Mesenchymal stem cell (in vitro differentiated cells and primary cell): ENCODE measurements at regions not wholly inside any gene's neighbourhood (a gene's known extent, or its start where the extent isn't known, plus 50 kb on each side); places are given as distances from the start of the nearest gene placed in this dataset.
A peak's percentile ranks its signal among the peaks of the same experiment; 100 is the strongest.

Experiments used
- DNase-seq: peaks from one replicate; pipeline ENCODE4 v3.0.0-alpha.2; 2013
- H2AFZ ChIP-seq: one replicate; pipeline ENCODE4 v1.6.1; 2013; ENCODE audit warnings: low read depth, mild to moderate bottlenecking, control low read depth, inconsistent platforms, low read length, moderate library complexity
- H2AK5ac ChIP-seq: 2 replicates; pipeline ENCODE4 v1.6.1; 2013; ENCODE audit warnings: low read length, moderate library complexity, mild to moderate bottlenecking, inconsistent platforms; ENCODE audit not compliant: severe bottlenecking
- H2BK120ac ChIP-seq: one replicate; pipeline ENCODE4 v1.6.1; 2013; ENCODE audit warnings: low read depth, mild to moderate bottlenecking, inconsistent platforms, low read length, moderate library complexity
- H2BK12ac ChIP-seq, 2 experiments: one replicate each; pipeline ENCODE4 v1.6.1; 2013; ENCODE audit warnings: inconsistent platforms in 2 of 2, low read length in 2 of 2, mild to moderate bottlenecking in 2 of 2, moderate library complexity in 2 of 2, control low read depth in 1 of 2
- H2BK15ac ChIP-seq: one replicate; pipeline ENCODE4 v1.6.1; 2013; ENCODE audit warnings: mild to moderate bottlenecking, low read depth, inconsistent platforms; ENCODE audit not compliant: poor library complexity, severe bottlenecking
- H2BK5ac ChIP-seq: 2 replicates; pipeline ENCODE4 v1.6.1; 2013; ENCODE audit warnings: low read depth, mild to moderate bottlenecking, low read length, control low read depth, inconsistent platforms; ENCODE audit not compliant: poor library complexity, severe bottlenecking
- H3K14ac ChIP-seq, 2 experiments: one replicate each; pipeline ENCODE4 v1.6.1; 2013; ENCODE audit warnings: inconsistent platforms in 2 of 2, low read length in 2 of 2, control low read depth in 1 of 2, mild to moderate bottlenecking in 1 of 2, moderate library complexity in 1 of 2
- H3K18ac ChIP-seq, 2 experiments: one replicate each; pipeline ENCODE4 v1.6.1; 2013; ENCODE audit warnings: inconsistent platforms in 2 of 2, low read length in 2 of 2, control low read depth in 1 of 2, low read depth in 1 of 2, mild to moderate bottlenecking in 1 of 2
- H3K23ac ChIP-seq, 2 experiments: one replicate each; pipeline ENCODE4 v1.6.1; 2013; ENCODE audit warnings: inconsistent platforms in 2 of 2, low read length in 2 of 2, mild to moderate bottlenecking in 2 of 2, moderate library complexity in 2 of 2, control low read depth in 1 of 2
- H3K27ac ChIP-seq: 2 replicates; pipeline ENCODE4 v1.5.1; 2013; ENCODE audit warnings: mild to moderate bottlenecking, moderate library complexity, low read length, control low read depth, inconsistent platforms; ENCODE audit not compliant: poor library complexity, severe bottlenecking
- H3K27me3 ChIP-seq, 2 experiments: 2 replicates each; pipeline versions ENCODE4 v1.6.1 to v1.7.0; 2013; ENCODE audit warnings: low read length in 2 of 2, mild to moderate bottlenecking in 2 of 2, moderate library complexity in 2 of 2, control low read depth in 1 of 2, inconsistent platforms in 1 of 2; ENCODE audit not compliant: control insufficient read depth in 1 of 2, insufficient read depth in 1 of 2
- H3K36me3 ChIP-seq, 2 experiments: 2 replicates each; pipeline versions ENCODE4 v1.6.1 to v1.7.0; 2013; ENCODE audit warnings: low read length in 2 of 2, control low read depth in 1 of 2, inconsistent platforms in 1 of 2, low read depth in 1 of 2, mild to moderate bottlenecking in 1 of 2; ENCODE audit not compliant: insufficient read depth in 2 of 2, control insufficient read depth in 1 of 2
- H3K4ac ChIP-seq, 2 experiments: one replicate each; pipeline ENCODE4 v1.6.1; 2013; ENCODE audit warnings: inconsistent platforms in 2 of 2, low read length in 2 of 2, mild to moderate bottlenecking in 2 of 2, moderate library complexity in 2 of 2, control low read depth in 1 of 2, low read depth in 1 of 2
- H3K4me1 ChIP-seq: 2 replicates; pipeline ENCODE4 v1.6.1; 2013; ENCODE audit warnings: low read depth, low read length, control low read depth; ENCODE audit not compliant: control insufficient read depth, insufficient read depth
- H3K4me2 ChIP-seq: 2 replicates; pipeline ENCODE4 v1.6.1; 2013; ENCODE audit warnings: low read length, mild to moderate bottlenecking, inconsistent platforms; ENCODE audit not compliant: poor library complexity, severe bottlenecking
- H3K4me3 ChIP-seq, 2 experiments: 2 replicates each; pipeline versions ENCODE4 v1.5.1 to v1.7.0; 2013; ENCODE audit warnings: low read length in 2 of 2, mild to moderate bottlenecking in 2 of 2, control low read depth in 1 of 2, low read depth in 1 of 2; ENCODE audit not compliant: insufficient read depth in 1 of 2
- H3K79me1 ChIP-seq: replicated peaks from 2 replicates; pipeline ENCODE4 v1.6.1; 2013; ENCODE audit warnings: mild to moderate bottlenecking, control low read depth, low read length, inconsistent platforms; ENCODE audit not compliant: poor library complexity, severe bottlenecking
- H3K9ac ChIP-seq: 2 replicates; pipeline ENCODE4 v1.7.0; 2013; ENCODE audit warnings: mild to moderate bottlenecking, low read length, moderate library complexity
- H3K9me3 ChIP-seq: 2 replicates; pipeline ENCODE4 v1.7.0; 2013; ENCODE audit warnings: mild to moderate bottlenecking, low read length; ENCODE audit not compliant: control insufficient read depth
- H4K8ac ChIP-seq: one replicate; pipeline ENCODE4 v1.6.1; 2013; ENCODE audit warnings: inconsistent platforms, mild to moderate bottlenecking, low read length, moderate library complexity
- H4K91ac ChIP-seq: one replicate; pipeline ENCODE4 v1.6.1; 2013; ENCODE audit warnings: mild to moderate bottlenecking, low read length, inconsistent platforms
- WGBS: methylation state at CpG from one replicate; pipeline ENCODE4 v1.1.7; 2013; ENCODE audit warnings: mixed read lengths; 5-methylcytosine and 5-hydroxymethylcytosine counted together

DNA sequence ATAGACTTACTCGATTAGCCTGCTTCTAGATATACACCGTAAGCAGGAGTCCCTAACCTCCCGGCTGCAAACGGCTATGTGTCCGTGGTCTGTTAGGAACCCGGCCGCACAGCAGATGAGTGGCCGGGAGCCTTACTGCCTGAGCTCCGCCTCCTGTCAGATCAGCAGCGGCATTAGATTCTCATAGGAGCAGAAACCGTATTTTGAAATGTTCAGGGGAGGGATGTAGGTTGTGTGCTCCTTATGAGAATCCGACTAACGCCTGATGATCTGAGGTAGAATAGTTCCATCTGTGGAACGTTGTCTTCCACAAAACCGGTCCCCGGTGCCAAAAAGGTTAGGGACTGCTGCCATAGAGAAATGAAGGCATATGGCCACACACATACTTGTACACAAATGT lies 1491.9 kb downstream of the SLITRK5 start:
- Histone ChIP-seq H2AFZ (no peak overlapping the region), H2BK120ac (no peak overlapping the region), H3K14ac (no peak overlapping the region), H2BK15ac (no peak overlapping the region), H3K79me1 (no peaks in the 10 kb centered on the region), H2BK5ac (no peak overlapping the region), H3K4ac (no peak overlapping the region), H3K4me1 (no peaks in the 10 kb centered on the region), H3K23ac (no peak overlapping the region), H3K9ac (no peak overlapping the region), H2BK12ac (no peak overlapping the region), H4K8ac (no peak overlapping the region), H3K27ac (no peak overlapping the region), H3K36me3 (no peaks in the 10 kb centered on the region), H2AK5ac (no peak overlapping the region), H3K27me3 (no peaks in the 10 kb centered on the region), H3K4me3 (peak overlapping the region in 1 of 2 experiments; percentile 44), H4K91ac (no peak overlapping the region), H3K4me2 (no peak overlapping the region), H3K18ac (no peak overlapping the region), H3K9me3 (no peaks in the 10 kb centered on the region)
- DNase-seq, result no peak
- 90% methylated on average over 14 of the region's 16 CpGs for WGBS

DNA sequence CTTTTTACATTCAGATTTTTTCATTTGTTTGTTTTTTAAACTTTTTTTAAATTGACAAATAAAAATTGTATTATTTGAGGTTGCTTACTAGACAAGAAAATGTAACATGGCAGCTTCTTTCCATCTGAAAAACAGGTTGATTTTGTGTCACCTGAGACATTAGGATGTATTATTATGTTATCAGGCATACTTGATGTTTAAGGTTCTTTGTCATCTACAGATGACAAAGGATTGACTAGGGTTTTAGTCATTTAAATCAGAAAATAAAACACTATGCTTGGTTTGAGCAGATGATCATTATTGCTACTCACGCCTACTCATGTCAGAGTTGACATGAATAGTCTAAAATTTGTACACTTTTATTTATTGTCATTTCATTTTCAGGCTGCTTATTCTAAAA lies 1494.5 kb downstream of the SLITRK5 start:
- no peak overlapping the region for H3K9ac ChIP-seq
- no peaks in the 10 kb centered on the region for H3K4me1 ChIP-seq
- H4K91ac ChIP-seq, result no peak overlapping the region
- no peaks in the 10 kb centered on the region for H3K79me1 ChIP-seq
- H4K8ac ChIP-seq, result no peak overlapping the region
- no peak overlapping the region for H2BK120ac ChIP-seq
- H3K4me3 ChIP-seq, result no peak overlapping the region
- H2AFZ ChIP-seq, result no peak overlapping the region
- no peak overlapping the region for H3K18ac ChIP-seq
- H3K14ac ChIP-seq, result no peak overlapping the region
- no peak overlapping the region for H3K4ac ChIP-seq
- H3K36me3 ChIP-seq, result no peaks in the 10 kb centered on the region
- no peak overlapping the region for H3K23ac ChIP-seq
- H3K27ac ChIP-seq, result no peak overlapping the region
- H2BK12ac ChIP-seq, result no peak overlapping the region
- no peaks in the 10 kb centered on the region for H3K27me3 ChIP-seq
- H3K4me2 ChIP-seq, result no peak overlapping the region
- H2AK5ac ChIP-seq, result no peak overlapping the region
- no peak for DNase-seq
- no peaks in the 10 kb centered on the region for H3K9me3 ChIP-seq
- no peak overlapping the region for H2BK15ac ChIP-seq
- no CpG with 5 or more reads among the region's 1 CpG for WGBS
- no peak overlapping the region for H2BK5ac ChIP-seq

DNA sequence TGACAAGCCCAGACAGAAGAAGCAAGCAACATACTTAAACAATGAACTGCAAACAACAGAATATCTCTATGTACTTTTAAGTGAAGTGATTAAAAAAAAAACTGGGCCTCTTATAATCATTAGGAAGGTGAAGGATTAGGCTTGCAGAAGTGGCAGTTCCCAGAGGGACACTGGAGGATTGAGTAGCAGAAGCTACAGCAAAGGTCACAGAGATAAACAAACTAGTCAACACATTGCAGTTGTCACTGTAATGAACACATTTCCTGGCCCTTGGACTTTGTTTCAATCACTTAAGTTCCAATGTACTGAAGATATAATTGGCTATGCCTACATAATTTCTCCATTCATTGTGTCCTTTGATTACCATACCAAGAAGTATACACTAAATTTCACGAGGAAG lies 1498.8 kb downstream of the SLITRK5 start:
- WGBS, result no CpG with 5 or more reads among the region's 1 CpG
- Histone ChIP-seq H2AFZ (no peak overlapping the region), H4K8ac (no peak overlapping the region), H3K27ac (no peak overlapping the region), H3K9me3 (no peaks in the 10 kb centered on the region), H3K9ac (no peak overlapping the region), H3K14ac (no peak overlapping the region), H4K91ac (no peak overlapping the region), H3K4ac (no peak overlapping the region), H3K79me1 (no peaks in the 10 kb centered on the region), H2BK15ac (no peak overlapping the region), H3K27me3 (no peaks in the 10 kb centered on the region), H2BK120ac (no peak overlapping the region), H3K23ac (no peak overlapping the region), H3K4me2 (no peak overlapping the region), H2BK5ac (no peak overlapping the region), H2AK5ac (no peak overlapping the region), H3K4me1 (no peaks in the 10 kb centered on the region), H3K36me3 (no peaks in the 10 kb centered on the region), H2BK12ac (no peak overlapping the region), H3K18ac (no peak overlapping the region), H3K4me3 (no peak overlapping the region)
- DNase-seq, result no peak

DNA sequence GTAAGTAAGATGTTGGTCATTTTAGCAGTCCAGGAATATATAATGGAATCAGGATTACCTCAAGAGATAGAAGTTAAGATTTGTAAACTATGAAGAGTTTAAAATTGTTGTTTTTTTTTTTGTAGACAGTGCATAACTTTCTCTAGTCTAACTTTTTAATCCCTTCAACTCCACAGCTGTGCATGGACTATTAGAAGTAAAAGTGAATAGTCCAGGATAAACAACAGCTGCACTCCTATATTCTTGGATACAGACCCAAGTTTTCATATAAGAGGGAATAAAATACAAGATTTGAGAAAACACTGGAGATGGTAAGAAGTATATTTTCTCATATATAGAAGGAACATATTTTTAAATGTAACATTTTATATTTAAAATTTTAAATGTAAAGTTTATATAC lies 1509.9 kb downstream of the SLITRK5 start:
- Histone ChIP-seq H2BK12ac (no peak overlapping the region), H3K9me3 (peaks cover 12% of the 10 kb centered on the region), H3K27me3 (no peaks in the 10 kb centered on the region)

More for the DNA sequence above, 1509.9 kb downstream of the SLITRK5 start:
- H3K9ac ChIP-seq, result no peak overlapping the region
- H4K8ac ChIP-seq, result no peak overlapping the region
- no peak overlapping the region for H2BK120ac ChIP-seq
- H2BK5ac ChIP-seq, result no peak overlapping the region
- H2BK15ac ChIP-seq, result no peak overlapping the region
- no peak overlapping the region for H3K4ac ChIP-seq
- DNase-seq, result no peak
- no peak overlapping the region for H4K91ac ChIP-seq
- H2AFZ ChIP-seq, result no peak overlapping the region
- no peak overlapping the region for H3K14ac ChIP-seq
- no peak overlapping the region for H3K18ac ChIP-seq
- H3K36me3 ChIP-seq, result no peaks in the 10 kb centered on the region
- H2AK5ac ChIP-seq, result no peak overlapping the region
- H3K27ac ChIP-seq, result no peak overlapping the region
- H3K4me2 ChIP-seq, result no peak overlapping the region
- no peak overlapping the region for H3K4me3 ChIP-seq
- no peaks in the 10 kb centered on the region for H3K79me1 ChIP-seq
- H3K23ac ChIP-seq, result no peak overlapping the region
- H3K4me1 ChIP-seq, result no peaks in the 10 kb centered on the region
